PFSK-1 (cell line): ENCODE measurements at regions not wholly inside any gene's neighbourhood (a gene's known extent, or its start where the extent isn't known, plus 50 kb on each side); places are given as distances from the start of the nearest gene placed in this dataset.

Experiments
- POLR2AphosphoS5 ChIP-seq: IDR thresholded peaks from 2 replicates; pipeline ENCODE4 v1.6.1; 2012; ENCODE audit warnings: low read depth, mild to moderate bottlenecking, control low read depth, low read length, moderate library complexity
- SIN3A ChIP-seq: IDR thresholded peaks from 2 replicates; pipeline ENCODE4 v1.6.1; 2012; ENCODE audit warnings: mild to moderate bottlenecking, low read length, moderate library complexity, borderline replicate concordance; ENCODE audit not compliant: insufficient read depth

DNA sequence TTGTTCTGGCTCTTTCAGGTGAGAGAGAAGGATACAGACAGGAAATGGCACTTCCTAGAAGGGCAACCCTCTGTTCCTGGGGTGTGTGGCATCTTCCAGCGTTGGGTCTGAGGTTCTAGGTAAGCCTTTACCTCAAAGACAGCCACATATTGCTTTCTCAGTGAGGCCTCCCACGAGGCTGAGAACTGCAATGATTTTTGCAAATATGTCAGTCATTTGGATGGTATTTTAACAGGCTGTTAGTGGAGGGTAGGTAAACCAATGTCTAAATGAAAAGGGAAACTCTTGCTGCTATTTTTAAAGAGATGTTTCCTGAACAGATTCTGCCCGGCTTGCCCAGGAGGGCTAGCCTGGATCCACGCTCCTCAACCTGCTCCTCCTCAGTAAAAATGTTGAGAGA is 240.3 kb upstream of the KLF6 start:
- TF ChIP-seq SIN3A (no peak), POLR2AphosphoS5 (no peak)
